ENCODE measurements at regions not wholly inside any gene's neighbourhood (a gene's known extent, or its start where the extent isn't known, plus 50 kb on each side); places are given as distances from the start of the nearest gene placed in this dataset.

DNA sequence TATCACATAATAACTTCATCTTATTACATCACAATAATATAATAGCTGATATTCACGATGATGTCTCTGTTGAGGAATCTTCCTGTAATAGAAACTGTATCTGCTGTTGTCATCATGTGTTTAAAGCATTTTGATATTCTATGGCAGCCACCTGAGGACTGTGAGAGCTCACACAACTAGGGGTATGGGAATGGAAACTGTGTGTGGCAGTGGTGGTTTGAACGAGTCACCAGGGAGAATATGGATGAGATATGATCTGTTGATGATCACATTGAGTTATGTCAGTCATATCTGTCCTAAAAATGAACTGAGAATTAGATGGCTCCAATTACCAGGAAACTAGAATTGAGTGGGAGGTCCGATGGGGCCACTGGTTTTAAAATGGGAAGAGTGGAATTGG lies 169.6 kb downstream of the MID1IP1 start:
- CTCF ChIA-PET (ENCODE audit: low intra/inter-chr PET ratio): no interaction called here
- ATAC-seq: no peak

More for the DNA sequence above, 169.6 kb downstream of the MID1IP1 start:
- FAIRE-seq (no peak), DNase-seq (ENCODE audit: extremely low read depth in 1 of 4, low spot score in 3 of 4) (no peak)
- WGBS (ENCODE audit: insufficient coverage, low coverage, missing lambda C conversion rate): 8% methylated on average over 3 of the region's 3 CpGs
- no TSS peak for BruUV-seq (replicated peaks)
- Histone ChIP-seq H3K4me2 (ENCODE audit: insufficient read depth, low read length) (no peak overlapping the region), H3K9me3 (replicated peaks; ENCODE audit: control insufficient read depth, insufficient read depth, low read depth, low read length) (no peaks in the 10 kb centered on the region), H4K20me1 (replicated peaks; ENCODE audit: control insufficient read depth, insufficient read depth, low read length) (no peaks in the 10 kb centered on the region), H3K9ac (ENCODE audit: insufficient read depth in 1 of 2, low read depth in 2 of 2, low read length in 2 of 2) (no peak overlapping the region), H3K27ac (ENCODE audit: extremely low read depth, low read depth, low read length) (no peak overlapping the region), H3K4me1 (replicated peaks in 1 of 2; ENCODE audit: control insufficient read depth in 2 of 2, insufficient read depth in 2 of 2, low read length in 2 of 2) (no peaks in the 10 kb centered on the region), H3K79me2 (ENCODE audit: control insufficient read depth, insufficient read depth, low read length) (no peaks in the 10 kb centered on the region), H2AFZ (ENCODE audit: low read depth, low read length) (no peak overlapping the region), H3K27me3 (ENCODE audit: control insufficient read depth in 2 of 2, insufficient read depth in 2 of 2, low read length in 2 of 2) (no peaks in the 10 kb centered on the region), H3K4me3 (no peak overlapping the region), H3K9me1 (ENCODE audit: control insufficient read depth, insufficient read depth, low read length) (no peaks in the 10 kb centered on the region), H3K36me3 (ENCODE audit: control insufficient read depth, insufficient read depth, low read length) (no peaks in the 10 kb centered on the region)
- POLR2A ChIA-PET: no interaction called here
- intact Hi-C loops (cut with micrococcal nuclease): no loop called here
- TF ChIP-seq ZNF347 (CRISPR knock-in tag; IDR thresholded peaks at IDR 0.05; ENCODE audit: low read depth) (no peak), ETV5 (CRISPR knock-in tag; IDR thresholded peaks at IDR 0.05; ENCODE audit: low read depth) (no peak), KAT7 (CRISPR knock-in tag; IDR thresholded peaks at IDR 0.05; ENCODE audit: borderline replicate concordance) (no peak), ZNF232 (CRISPR knock-in tag; IDR thresholded peaks at IDR 0.05) (no peak), L3MBTL2 (IDR thresholded peaks at IDR 0.05) (no peak), ZNF316 (IDR thresholded peaks at IDR 0.05) (no peak), MCM2 (IDR thresholded peaks at IDR 0.05; ENCODE audit: low read depth) (no peak), ZC3H4 (CRISPR knock-in tag; IDR thresholded peaks at IDR 0.05; ENCODE audit: borderline replicate concordance) (no peak), JUND (IDR thresholded peaks at IDR 0.05; ENCODE audit: borderline replicate concordance, low read depth, low read length) (no peak), JUND (tag; IDR thresholded peaks at IDR 0.05; ENCODE audit: borderline replicate concordance, low read depth, low read length) (no peak), FOXK2 (conservative IDR thresholded peaks at IDR 0.05 in 1 of 2, IDR thresholded peaks at IDR 0.05 in 1 of 2; ENCODE audit: low read depth in 2 of 2) (no peak), SMARCB1 (IDR thresholded peaks at IDR 0.05; ENCODE audit: insufficient read length, low read depth) (no peak), RBFOX2 (IDR thresholded peaks at IDR 0.05; ENCODE audit: low read depth, low read length) (no peak)
- TF ChIP-seq, protein P1, sequence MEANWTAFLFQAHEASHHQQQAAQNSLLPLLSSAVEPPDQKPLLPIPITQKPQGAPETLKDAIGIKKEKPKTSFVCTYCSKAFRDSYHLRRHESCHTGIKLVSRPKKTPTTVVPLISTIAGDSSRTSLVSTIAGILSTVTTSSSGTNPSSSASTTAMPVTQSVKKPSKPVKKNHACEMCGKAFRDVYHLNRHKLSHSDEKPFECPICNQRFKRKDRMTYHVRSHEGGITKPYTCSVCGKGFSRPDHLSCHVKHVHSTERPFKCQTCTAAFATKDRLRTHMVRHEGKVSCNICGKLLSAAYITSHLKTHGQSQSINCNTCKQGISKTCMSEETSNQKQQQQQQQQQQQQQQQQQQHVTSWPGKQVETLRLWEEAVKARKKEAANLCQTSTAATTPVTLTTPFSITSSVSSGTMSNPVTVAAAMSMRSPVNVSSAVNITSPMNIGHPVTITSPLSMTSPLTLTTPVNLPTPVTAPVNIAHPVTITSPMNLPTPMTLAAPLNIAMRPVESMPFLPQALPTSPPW (CRISPR knock-in tag; IDR thresholded peaks at IDR 0.05): no peak
- in situ Hi-C loops (cut with MboI): no loop called here
